Suppressor macrophage treated with lipopolysaccharide for 1 hour (primary cell): ENCODE measurements at regions not wholly inside any gene's neighbourhood (a gene's known extent, or its start where the extent isn't known, plus 50 kb on each side); places are given as distances from the start of the nearest gene placed in this dataset.
"Not testable (repeated sequence)": the region's sequence is repeated elsewhere in the genome, so short reads cannot be mapped to it uniquely, and the experiment has no call there.

Experiments
- DNase-seq, 3 donors: peaks; one replicate each; pipeline ENCODE4 v3.0.0-alpha.2; 2020 to 2022

GRCh38 chr1:88455621-88456256 lies 228.3 kb upstream of the PKN2 start:
- peak; percentile 15 to 53 (median 44) for DNase-seq

GRCh38 chr1:88457197-88457596 lies 226.9 kb upstream of the PKN2 start:
- DNase-seq = no peak

- DNase-seq = no peak
Measured at GRCh38 chr1:88461007-88461406, 223.1 kb upstream of the PKN2 start.

GRCh38 chr1:88462096-88462487 lies 222.0 kb upstream of the PKN2 start:
- DNase-seq = no peak

- DNase-seq = peak in 2 of 3 donors; percentile 6 to 33
Measured at GRCh38 chr1:88462488-88463261, 221.4 kb upstream of the PKN2 start.

- no peak for DNase-seq
Measured at GRCh38 chr1:88463401-88463985, 220.6 kb upstream of the PKN2 start.

GRCh38 chr1:88466011-88466410 lies 218.1 kb upstream of the PKN2 start:
- no peak for DNase-seq

GRCh38 chr1:88466899-88467580 lies 217.0 kb upstream of the PKN2 start:
- DNase-seq = no peak

GRCh38 chr1:88472298-88472697 lies 211.8 kb upstream of the PKN2 start:
- DNase-seq = no peak

- no peak for DNase-seq
Measured at GRCh38 chr1:88472714-88473113, 211.4 kb upstream of the PKN2 start.

- DNase-seq = no peak
Measured at GRCh38 chr1:88474555-88475304, 209.3 kb upstream of the PKN2 start.

GRCh38 chr1:88484881-88485280 lies 199.2 kb upstream of the PKN2 start:
- no peak for DNase-seq

- DNase-seq = no peak
Measured at GRCh38 chr1:88488237-88488636, 195.8 kb upstream of the PKN2 start.

- DNase-seq = no peak
Measured at GRCh38 chr1:88490676-88491075, 193.4 kb upstream of the PKN2 start.

- no peak for DNase-seq
Measured at GRCh38 chr1:88499671-88500070, 184.4 kb upstream of the PKN2 start.

- DNase-seq = no peak
Measured at GRCh38 chr1:88502886-88503285, 181.2 kb upstream of the PKN2 start.

GRCh38 chr1:88503646-88504045 lies 180.4 kb upstream of the PKN2 start:
- no peak for DNase-seq

- DNase-seq = no peak
Measured at GRCh38 chr1:88504601-88505000, 179.5 kb upstream of the PKN2 start.

- no peak for DNase-seq
Measured at GRCh38 chr1:88509379-88509778, 174.7 kb upstream of the PKN2 start.

- no peak for DNase-seq
Measured at GRCh38 chr1:88514544-88515060, 169.5 kb upstream of the PKN2 start.

GRCh38 chr1:88517499-88517898 lies 166.6 kb upstream of the PKN2 start:
- DNase-seq = not testable (repeated sequence)

- DNase-seq = no peak
Measured at GRCh38 chr1:88519156-88519555, 164.9 kb upstream of the PKN2 start.
